HCT116 (cell line): ENCODE measurements at regions not wholly inside any gene's neighbourhood (a gene's known extent, or its start where the extent isn't known, plus 50 kb on each side); places are given as distances from the start of the nearest gene placed in this dataset.

Experiments
- CTCF ChIP-seq, 3 experiments: fragments of 200-600 bp in 1 of 3; sonication (generic) in 1 of 3; IDR thresholded peaks in 2 of 3; conservative IDR thresholded peaks in 1 of 3; 2 replicates each; pipeline ENCODE4 v1.5.1; 2012 to 2017; ENCODE audit warnings: low read depth in 2 of 3, low read length in 2 of 3, antibody characterized with exemption in 1 of 3, borderline replicate concordance in 1 of 3, control low read depth in 1 of 3, mild to moderate bottlenecking in 1 of 3, mixed read lengths in 1 of 3, mixed run types in 1 of 3, moderate library complexity in 1 of 3; ENCODE audit not compliant: insufficient read depth in 1 of 3
- EZH2 ChIP-seq: fragments of 200-600 bp; sonication (generic); IDR thresholded peaks from 2 replicates; pipeline ENCODE4 v1.6.1; 2017; ENCODE audit warnings: antibody characterized with exemption, mixed run types
- FOSL1 ChIP-seq: IDR thresholded peaks from 2 replicates; pipeline ENCODE4 v1.6.1; 2012; ENCODE audit warnings: low read depth
- POLR2A ChIP-seq: IDR thresholded peaks from 2 replicates; pipeline ENCODE4 v1.7.0; 2011; ENCODE audit warnings: borderline replicate concordance; ENCODE audit not compliant: insufficient read depth, insufficient read length; ENCODE audit errors: extremely low read depth
- POLR2AphosphoS5 ChIP-seq: IDR thresholded peaks from 2 replicates; pipeline ENCODE4 v1.6.1; 2011; ENCODE audit warnings: mild to moderate bottlenecking, low read depth, low read length, moderate library complexity
- RAD21 ChIP-seq: IDR thresholded peaks from 2 replicates; pipeline ENCODE4 v1.6.1; 2012; ENCODE audit warnings: low read depth, mild to moderate bottlenecking
- SIN3A ChIP-seq: IDR thresholded peaks from 2 replicates; pipeline ENCODE4 v1.6.1; 2012; ENCODE audit warnings: low read depth
- SP1 ChIP-seq: IDR thresholded peaks from 2 replicates; pipeline ENCODE4 v1.6.1; 2012; ENCODE audit warnings: low read depth
- YY1 ChIP-seq: IDR thresholded peaks from 2 replicates; pipeline ENCODE4 v1.6.1; 2011; ENCODE audit warnings: low read length, low read depth, moderate library complexity, mild to moderate bottlenecking; ENCODE audit not compliant: insufficient replicate concordance; ENCODE audit errors: extremely low read depth
- TF ChIP-seq, protein P1 (sequence below): IDR thresholded peaks from 2 replicates; pipeline ENCODE4 v1.6.1; 2012; ENCODE audit warnings: low read depth
- TF ChIP-seq, protein P2 (sequence below): IDR thresholded peaks from 2 replicates; pipeline ENCODE4 v1.6.1; 2012

DNA sequence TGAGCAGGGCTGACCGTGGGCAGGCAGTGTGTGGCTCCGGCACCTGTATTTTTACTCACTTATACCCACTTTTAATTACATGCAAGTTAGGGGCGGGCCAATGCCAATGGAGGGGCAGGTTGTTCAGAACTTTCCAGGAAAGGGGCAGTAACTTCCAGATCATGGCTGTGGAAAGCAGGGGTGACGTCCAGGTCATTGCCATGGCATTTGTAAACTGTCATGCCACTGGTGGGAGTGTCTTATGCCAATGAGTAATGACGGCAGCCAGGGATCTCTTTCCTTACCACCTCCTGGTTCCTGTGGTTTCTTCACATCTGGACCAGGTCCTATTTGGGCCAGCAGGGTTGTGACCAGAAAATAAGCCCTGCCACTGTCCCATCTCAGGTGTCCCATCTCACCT lies 258.7 kb downstream of the THBS2 start:
- TF ChIP-seq YY1 (no peak), CTCF (IDR thresholded peaks at IDR 0.05 in 2 of 3, conservative IDR thresholded peaks at IDR 0.05 in 1 of 3; ENCODE audit: borderline replicate concordance in 1 of 3, insufficient read depth in 1 of 3, low read depth in 2 of 3, low read length in 2 of 3) (no peak), EZH2 (no peak), RAD21 (no peak), POLR2AphosphoS5 (no peak), SP1 (no peak), POLR2A (no peak), SIN3A (no peak), FOSL1 (no peak)
- TF ChIP-seq, protein P1, sequence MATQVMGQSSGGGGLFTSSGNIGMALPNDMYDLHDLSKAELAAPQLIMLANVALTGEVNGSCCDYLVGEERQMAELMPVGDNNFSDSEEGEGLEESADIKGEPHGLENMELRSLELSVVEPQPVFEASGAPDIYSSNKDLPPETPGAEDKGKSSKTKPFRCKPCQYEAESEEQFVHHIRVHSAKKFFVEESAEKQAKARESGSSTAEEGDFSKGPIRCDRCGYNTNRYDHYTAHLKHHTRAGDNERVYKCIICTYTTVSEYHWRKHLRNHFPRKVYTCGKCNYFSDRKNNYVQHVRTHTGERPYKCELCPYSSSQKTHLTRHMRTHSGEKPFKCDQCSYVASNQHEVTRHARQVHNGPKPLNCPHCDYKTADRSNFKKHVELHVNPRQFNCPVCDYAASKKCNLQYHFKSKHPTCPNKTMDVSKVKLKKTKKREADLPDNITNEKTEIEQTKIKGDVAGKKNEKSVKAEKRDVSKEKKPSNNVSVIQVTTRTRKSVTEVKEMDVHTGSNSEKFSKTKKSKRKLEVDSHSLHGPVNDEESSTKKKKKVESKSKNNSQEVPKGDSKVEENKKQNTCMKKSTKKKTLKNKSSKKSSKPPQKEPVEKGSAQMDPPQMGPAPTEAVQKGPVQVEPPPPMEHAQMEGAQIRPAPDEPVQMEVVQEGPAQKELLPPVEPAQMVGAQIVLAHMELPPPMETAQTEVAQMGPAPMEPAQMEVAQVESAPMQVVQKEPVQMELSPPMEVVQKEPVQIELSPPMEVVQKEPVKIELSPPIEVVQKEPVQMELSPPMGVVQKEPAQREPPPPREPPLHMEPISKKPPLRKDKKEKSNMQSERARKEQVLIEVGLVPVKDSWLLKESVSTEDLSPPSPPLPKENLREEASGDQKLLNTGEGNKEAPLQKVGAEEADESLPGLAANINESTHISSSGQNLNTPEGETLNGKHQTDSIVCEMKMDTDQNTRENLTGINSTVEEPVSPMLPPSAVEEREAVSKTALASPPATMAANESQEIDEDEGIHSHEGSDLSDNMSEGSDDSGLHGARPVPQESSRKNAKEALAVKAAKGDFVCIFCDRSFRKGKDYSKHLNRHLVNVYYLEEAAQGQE: no peak
- TF ChIP-seq, protein P2, sequence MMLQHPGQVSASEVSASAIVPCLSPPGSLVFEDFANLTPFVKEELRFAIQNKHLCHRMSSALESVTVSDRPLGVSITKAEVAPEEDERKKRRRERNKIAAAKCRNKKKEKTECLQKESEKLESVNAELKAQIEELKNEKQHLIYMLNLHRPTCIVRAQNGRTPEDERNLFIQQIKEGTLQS: no peak
